MM.1S (cell line): ENCODE measurements at regions not wholly inside any gene's neighbourhood (a gene's known extent, or its start where the extent isn't known, plus 50 kb on each side); places are given as distances from the start of the nearest gene placed in this dataset.
"Not testable (repeated sequence)": the region's sequence is repeated elsewhere in the genome, so short reads cannot be mapped to it uniquely, and the experiment has no call there.

Source experiments
- DNase-seq: peaks from one replicate; pipeline ENCODE4 v3.0.0-alpha.2; 2015
- H2AFZ ChIP-seq: fragments of 300-600 bp; sonication (generic); 2 replicates; pipeline ENCODE4 v1.6.0; 2016; ENCODE audit warnings: antibody characterized with exemption, low read length
- H3F3A ChIP-seq: fragments of 300-600 bp; sonication (generic); 2 replicates; pipeline ENCODE4 v1.6.1; 2016; ENCODE audit warnings: mild to moderate bottlenecking, antibody characterized with exemption, low read length, moderate library complexity, mixed read lengths; ENCODE audit not compliant: insufficient read depth
- H3K27ac ChIP-seq: fragments of 300-600 bp; sonication (generic); 2 replicates; pipeline ENCODE4 v1.5.1; 2016; ENCODE audit warnings: mild to moderate bottlenecking, low read length
- H3K27me3 ChIP-seq: fragments of 300-600 bp; sonication (generic); replicated peaks from 2 replicates; pipeline ENCODE4 v1.6.0; 2016; ENCODE audit warnings: low read length; ENCODE audit not compliant: insufficient read depth
- H3K36me3 ChIP-seq: fragments of 300-600 bp; sonication (generic); replicated peaks from 2 replicates; pipeline ENCODE4 v1.6.1; 2016; ENCODE audit warnings: mild to moderate bottlenecking, low read length, mixed read lengths; ENCODE audit not compliant: insufficient read depth
- H3K4me1 ChIP-seq: fragments of 300-600 bp; sonication (generic); 2 replicates; pipeline ENCODE4 v1.6.1; 2016; ENCODE audit warnings: low read length, mixed read lengths
- H3K4me2 ChIP-seq: fragments of 300-600 bp; sonication (generic); 2 replicates; pipeline ENCODE4 v1.6.0; 2016; ENCODE audit warnings: low read depth, low read length
- H3K4me3 ChIP-seq: fragments of 300-600 bp; sonication (generic); 2 replicates; pipeline ENCODE4 v1.5.1; 2016; ENCODE audit warnings: low read length, mixed read lengths
- H3K79me2 ChIP-seq: fragments of 300-600 bp; sonication (generic); 2 replicates; pipeline ENCODE4 v1.6.1; 2016; ENCODE audit warnings: mixed run types, low read length, mixed read lengths
- H3K9ac ChIP-seq: fragments of 300-600 bp; sonication (generic); 2 replicates; pipeline ENCODE4 v1.6.1; 2016; ENCODE audit warnings: low read length, mixed read lengths
- H3K9me2 ChIP-seq: fragments of 300-600 bp; sonication (generic); replicated peaks from 2 replicates; pipeline ENCODE4 v1.6.1; 2016; ENCODE audit warnings: mild to moderate bottlenecking, low read length, mixed read lengths; ENCODE audit not compliant: insufficient read depth
- H3K9me3 ChIP-seq: fragments of 300-600 bp; sonication (generic); replicated peaks from 2 replicates; pipeline ENCODE4 v1.6.1; 2016; ENCODE audit warnings: mild to moderate bottlenecking, low read length, mixed read lengths; ENCODE audit not compliant: insufficient read depth
- H4K20me1 ChIP-seq: fragments of 300-600 bp; sonication (generic); 2 replicates; pipeline ENCODE4 v1.6.1; 2016; ENCODE audit warnings: mild to moderate bottlenecking, low read length, moderate library complexity, mixed read lengths; ENCODE audit not compliant: insufficient read depth
- EZH2 ChIP-seq: fragments of 300-600 bp; sonication (generic); optimal IDR thresholded peaks from 2 replicates; pipeline ENCODE3; 2017; ENCODE audit warnings: low read depth, mild to moderate bottlenecking, antibody characterized with exemption, low read length, mixed read lengths
- EZH2phosphoT487 ChIP-seq: fragments of 300-600 bp; sonication (generic); IDR thresholded peaks from 2 replicates; pipeline ENCODE4 v1.6.1; 2018; ENCODE audit warnings: antibody characterized with exemption, low read length
- TF ChIP-seq, protein P1 (sequence below): fragments of 300-600 bp; sonication (generic); IDR thresholded peaks from 2 replicates; pipeline ENCODE4 v1.5.1; 2016; ENCODE audit warnings: antibody characterized with exemption, low read length, mixed read lengths

DNA sequence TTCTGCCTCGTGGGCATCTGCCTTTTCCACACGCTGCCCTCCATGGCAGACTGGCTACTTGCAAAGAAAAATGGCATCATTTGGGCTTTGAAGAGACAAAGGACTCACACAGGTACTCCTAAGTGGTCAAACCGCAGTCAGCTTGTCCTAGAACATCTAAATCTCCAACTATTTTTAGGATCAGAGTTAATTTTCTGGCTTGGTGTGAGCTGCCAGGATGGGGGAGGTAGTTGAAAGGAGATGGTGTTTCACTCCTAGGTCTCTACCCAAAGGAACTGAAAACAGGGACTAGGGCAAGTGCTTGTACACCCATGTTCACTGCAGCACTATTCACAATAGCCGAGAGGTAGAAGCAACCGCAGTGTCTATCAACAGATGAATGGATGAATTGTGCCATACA lies 107.9 kb upstream of the ATL2 start:
- Histone ChIP-seq H3K9me2 (no peaks in the 10 kb centered on the region), H3K4me1 (no peaks in the 10 kb centered on the region), H3F3A (no peaks in the 10 kb centered on the region), H3K4me3 (no peak overlapping the region), H3K27ac (no peak overlapping the region), H4K20me1 (no peaks in the 10 kb centered on the region), H2AFZ (no peak overlapping the region), H3K9ac (no peak overlapping the region), H3K27me3 (no peaks in the 10 kb centered on the region), H3K79me2 (no peaks in the 10 kb centered on the region), H3K9me3 (no peaks in the 10 kb centered on the region), H3K4me2 (no peak overlapping the region), H3K36me3 (no peaks in the 10 kb centered on the region)
- no peak for DNase-seq
- TF ChIP-seq EZH2, result no peak
- TF ChIP-seq, protein P1, sequence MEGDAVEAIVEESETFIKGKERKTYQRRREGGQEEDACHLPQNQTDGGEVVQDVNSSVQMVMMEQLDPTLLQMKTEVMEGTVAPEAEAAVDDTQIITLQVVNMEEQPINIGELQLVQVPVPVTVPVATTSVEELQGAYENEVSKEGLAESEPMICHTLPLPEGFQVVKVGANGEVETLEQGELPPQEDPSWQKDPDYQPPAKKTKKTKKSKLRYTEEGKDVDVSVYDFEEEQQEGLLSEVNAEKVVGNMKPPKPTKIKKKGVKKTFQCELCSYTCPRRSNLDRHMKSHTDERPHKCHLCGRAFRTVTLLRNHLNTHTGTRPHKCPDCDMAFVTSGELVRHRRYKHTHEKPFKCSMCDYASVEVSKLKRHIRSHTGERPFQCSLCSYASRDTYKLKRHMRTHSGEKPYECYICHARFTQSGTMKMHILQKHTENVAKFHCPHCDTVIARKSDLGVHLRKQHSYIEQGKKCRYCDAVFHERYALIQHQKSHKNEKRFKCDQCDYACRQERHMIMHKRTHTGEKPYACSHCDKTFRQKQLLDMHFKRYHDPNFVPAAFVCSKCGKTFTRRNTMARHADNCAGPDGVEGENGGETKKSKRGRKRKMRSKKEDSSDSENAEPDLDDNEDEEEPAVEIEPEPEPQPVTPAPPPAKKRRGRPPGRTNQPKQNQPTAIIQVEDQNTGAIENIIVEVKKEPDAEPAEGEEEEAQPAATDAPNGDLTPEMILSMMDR, result no peak
- TF ChIP-seq EZH2phosphoT487, result no peak

DNA sequence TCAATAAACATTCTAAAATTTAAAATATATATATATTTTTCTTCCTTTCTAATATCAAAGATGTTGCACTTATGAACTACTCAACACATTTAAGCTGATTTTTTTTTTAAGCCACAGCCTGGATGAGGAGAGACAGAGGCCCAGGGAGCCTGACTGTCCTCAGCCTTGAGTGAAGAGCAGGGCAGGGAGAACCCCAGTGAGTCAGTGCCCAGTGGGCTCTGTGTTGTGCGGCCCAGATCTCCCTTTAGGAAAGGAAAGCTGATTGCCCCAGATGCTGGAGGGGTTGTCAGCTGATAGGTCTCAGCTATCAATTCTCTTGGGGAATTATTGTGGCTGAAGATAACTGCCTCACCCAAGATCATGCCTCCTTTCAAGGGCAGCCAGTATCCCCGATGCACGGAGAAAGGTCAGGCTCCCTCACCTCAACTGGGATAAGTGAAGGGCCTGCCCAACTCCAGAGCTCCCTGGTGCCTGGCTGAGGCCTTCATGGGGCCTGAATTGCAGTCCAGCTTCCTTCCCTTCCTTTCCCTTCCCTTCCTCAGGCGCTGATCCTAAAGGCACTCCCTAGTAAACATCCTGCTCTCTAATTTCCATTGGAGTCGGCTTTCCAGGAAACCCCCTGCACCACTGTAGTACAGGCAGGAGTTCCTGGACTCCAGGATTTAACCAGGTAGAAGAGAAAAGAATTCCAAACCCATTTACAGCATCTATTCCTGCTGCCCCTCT lies 106.9 kb upstream of the ATL2 start:
- Histone ChIP-seq H3K79me2 (no peaks in the 10 kb centered on the region), H3K4me1 (no peaks in the 10 kb centered on the region), H3K27ac (no peak overlapping the region), H3K4me3 (no peak overlapping the region), H3K9ac (no peak overlapping the region), H2AFZ (no peak overlapping the region), H3K9me2 (no peaks in the 10 kb centered on the region), H4K20me1 (no peaks in the 10 kb centered on the region), H3K4me2 (no peak overlapping the region), H3K9me3 (no peaks in the 10 kb centered on the region), H3F3A (no peaks in the 10 kb centered on the region), H3K36me3 (no peaks in the 10 kb centered on the region), H3K27me3 (no peaks in the 10 kb centered on the region)
- no peak for DNase-seq
- TF ChIP-seq EZH2 (no peak), EZH2phosphoT487 (no peak)
- TF ChIP-seq, protein P1, result no peak

DNA sequence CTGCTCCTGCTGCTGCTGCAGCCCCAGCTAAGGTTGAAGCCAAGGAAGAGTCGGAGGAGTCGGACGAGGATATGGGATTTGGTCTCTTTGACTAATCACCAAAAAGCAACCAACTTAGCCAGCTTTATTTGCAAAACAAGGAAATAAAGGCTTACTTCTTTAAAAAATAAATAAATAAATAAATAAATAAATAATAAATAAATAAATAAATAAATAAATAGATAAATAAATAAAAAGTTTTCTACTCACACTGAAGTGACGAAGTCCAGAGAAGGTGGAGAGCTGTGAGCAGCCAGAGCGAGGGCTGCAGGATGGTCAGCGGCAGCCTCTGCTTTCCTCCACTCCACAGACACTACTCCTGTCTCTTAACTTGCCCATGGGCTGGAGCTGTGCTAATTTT lies 105.6 kb upstream of the ATL2 start:
- not testable (repeated sequence) for H4K20me1 ChIP-seq, H3K9me3 ChIP-seq, H3K36me3 ChIP-seq, H3K27ac ChIP-seq, H3K4me1 ChIP-seq, H3K9me2 ChIP-seq, H3K79me2 ChIP-seq, H3K9ac ChIP-seq, DNase-seq, H2AFZ ChIP-seq, H3F3A ChIP-seq, H3K27me3 ChIP-seq, H3K4me3 ChIP-seq, H3K4me2 ChIP-seq

DNA sequence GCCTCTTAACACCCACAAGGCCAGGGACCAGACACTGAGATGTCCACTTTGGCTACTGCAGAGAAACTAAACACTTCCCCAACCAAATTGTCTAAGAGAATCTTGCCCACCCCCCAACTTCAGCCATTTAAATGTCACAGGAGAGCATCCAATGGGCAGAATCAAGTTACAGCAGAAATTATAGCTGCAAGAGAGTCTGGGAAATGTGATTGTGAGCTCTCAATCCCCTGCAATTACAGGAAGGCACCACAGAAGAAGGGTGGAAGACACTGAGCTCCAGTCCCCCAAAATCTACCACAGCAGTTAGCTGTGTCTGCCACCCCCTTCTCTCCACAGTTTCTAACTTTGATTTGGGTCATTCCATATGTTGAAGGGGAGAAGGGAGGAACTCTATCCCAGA lies 103.5 kb upstream of the ATL2 start:
- H3K9me3 ChIP-seq, result no peaks in the 10 kb centered on the region
- DNase-seq, result no peak
- TF ChIP-seq, protein P1, result no peak
- TF ChIP-seq EZH2 (no peak), EZH2phosphoT487 (no peak)
- no peaks in the 10 kb centered on the region for H3K9me2 ChIP-seq
- no peaks in the 10 kb centered on the region for H3K27me3 ChIP-seq
- no peak overlapping the region for H2AFZ ChIP-seq
- no peaks in the 10 kb centered on the region for H4K20me1 ChIP-seq
- no peaks in the 10 kb centered on the region for H3K4me1 ChIP-seq
- H3K36me3 ChIP-seq, result no peaks in the 10 kb centered on the region
- no peak overlapping the region for H3K4me2 ChIP-seq
- H3K4me3 ChIP-seq, result no peak overlapping the region
- H3K9ac ChIP-seq, result no peak overlapping the region
- no peaks in the 10 kb centered on the region for H3K79me2 ChIP-seq
- no peak overlapping the region for H3K27ac ChIP-seq
- no peaks in the 10 kb centered on the region for H3F3A ChIP-seq
